H9 (cell line): ENCODE measurements at regions not wholly inside any gene's neighbourhood (a gene's known extent, or its start where the extent isn't known, plus 50 kb on each side); places are given as distances from the start of the nearest gene placed in this dataset.

Experiments used
- DNase-seq: peaks from one replicate; pipeline ENCODE4 v3.0.0-alpha.2; 2017
- H2AFZ ChIP-seq: one replicate; pipeline ENCODE4 v1.6.1; 2013; ENCODE audit warnings: mild to moderate bottlenecking, low read length, control low read depth, moderate library complexity
- H2AK5ac ChIP-seq: 2 replicates; pipeline ENCODE4 v1.6.1; 2013; ENCODE audit warnings: low read length, control low read depth, mixed read lengths; ENCODE audit not compliant: insufficient read length
- H2BK120ac ChIP-seq: one replicate; pipeline ENCODE4 v1.6.1; 2013; ENCODE audit warnings: low read depth, mild to moderate bottlenecking, low read length, control low read depth, inconsistent platforms; ENCODE audit not compliant: poor library complexity, severe bottlenecking
- H2BK12ac ChIP-seq: 2 replicates; pipeline ENCODE4 v1.6.1; 2013; ENCODE audit warnings: low read length, control low read depth, mixed read lengths, low read depth; ENCODE audit not compliant: insufficient read length
- H2BK15ac ChIP-seq: 2 replicates; pipeline ENCODE4 v1.6.1; 2013; ENCODE audit warnings: low read depth, low read length, control low read depth
- H2BK20ac ChIP-seq: one replicate; pipeline ENCODE4 v1.6.1; 2013; ENCODE audit warnings: low read depth, mild to moderate bottlenecking, low read length, control low read depth, inconsistent platforms; ENCODE audit not compliant: poor library complexity, severe bottlenecking
- H2BK5ac ChIP-seq: 2 replicates; pipeline ENCODE4 v1.6.1; 2013; ENCODE audit warnings: low read length, control low read depth, mixed read lengths; ENCODE audit not compliant: insufficient read length
- H3K14ac ChIP-seq: 2 replicates; pipeline ENCODE4 v1.6.1; 2013; ENCODE audit warnings: low read length, control low read depth; ENCODE audit not compliant: insufficient read depth
- H3K18ac ChIP-seq: 2 replicates; pipeline ENCODE4 v1.6.1; 2013; ENCODE audit warnings: low read depth, mild to moderate bottlenecking, mixed read lengths, low read length, control low read depth; ENCODE audit not compliant: insufficient read length
- H3K23ac ChIP-seq: 2 replicates; pipeline ENCODE4 v1.6.1; 2013; ENCODE audit warnings: low read length, control low read depth, mixed read lengths, low read depth; ENCODE audit not compliant: insufficient read length
- H3K23me2 ChIP-seq: 2 replicates; pipeline ENCODE4 v1.6.1; 2013; ENCODE audit warnings: low read depth, mild to moderate bottlenecking, mixed read lengths, low read length, control low read depth; ENCODE audit not compliant: insufficient read length, poor library complexity, severe bottlenecking
- H3K27ac ChIP-seq: 2 replicates; pipeline ENCODE4 v1.5.1; 2013; ENCODE audit warnings: low read length, control low read depth, mixed read lengths, low read depth; ENCODE audit not compliant: insufficient read length
- H3K27me3 ChIP-seq: 2 replicates; pipeline ENCODE4 v1.6.1; 2013; ENCODE audit warnings: low read length, control low read depth, inconsistent platforms; ENCODE audit not compliant: insufficient read depth
- H3K4ac ChIP-seq: 2 replicates; pipeline ENCODE4 v1.6.1; 2013; ENCODE audit warnings: low read depth, mild to moderate bottlenecking, control low read depth, inconsistent platforms, low read length, moderate library complexity
- H3K4me1 ChIP-seq: 2 replicates; pipeline ENCODE4 v1.6.1; 2013; ENCODE audit warnings: low read length, control low read depth, inconsistent platforms; ENCODE audit not compliant: insufficient read depth
- H3K4me2 ChIP-seq: 2 replicates; pipeline ENCODE4 v1.6.1; 2013; ENCODE audit warnings: low read length, control low read depth, mixed read lengths; ENCODE audit not compliant: insufficient read length, insufficient read depth
- H3K56ac ChIP-seq: 2 replicates; pipeline ENCODE4 v1.6.1; 2013; ENCODE audit warnings: low read depth, mild to moderate bottlenecking, mixed read lengths, low read length, control low read depth; ENCODE audit not compliant: insufficient read length
- H3K79me1 ChIP-seq: 2 replicates; pipeline ENCODE4 v1.6.1; 2013; ENCODE audit warnings: low read depth, mild to moderate bottlenecking, moderate library complexity, low read length, control low read depth, inconsistent platforms; ENCODE audit not compliant: insufficient read depth, poor library complexity, severe bottlenecking
- H3K79me2 ChIP-seq: 2 replicates; pipeline ENCODE4 v1.6.1; 2013; ENCODE audit warnings: low read length, control low read depth, inconsistent platforms; ENCODE audit not compliant: insufficient read depth
- H3K9ac ChIP-seq: 2 replicates; pipeline ENCODE4 v1.6.1; 2013; ENCODE audit warnings: low read length, control low read depth, mixed read lengths; ENCODE audit not compliant: insufficient read length; ENCODE audit errors: extremely low read depth
- H3K9me3 ChIP-seq: one replicate; pipeline ENCODE4 v1.6.1; 2013; ENCODE audit warnings: low read depth, low read length, inconsistent platforms; ENCODE audit not compliant: control insufficient read depth
- H3T11ph ChIP-seq: one replicate; pipeline ENCODE4 v1.6.1; 2013; ENCODE audit warnings: mild to moderate bottlenecking, low read length, control low read depth, inconsistent platforms
- H4K20me1 ChIP-seq: one replicate; pipeline ENCODE4 v1.6.1; 2013; ENCODE audit not compliant: control insufficient read depth, insufficient read length, insufficient read depth
- H4K5ac ChIP-seq: 2 replicates; pipeline ENCODE4 v1.6.1; 2013; ENCODE audit warnings: low read depth, mild to moderate bottlenecking, mixed read lengths, low read length, control low read depth; ENCODE audit not compliant: insufficient read length
- H4K8ac ChIP-seq: replicated peaks from 2 replicates; pipeline ENCODE4 v1.6.1; 2013; ENCODE audit warnings: low read length, control low read depth, mixed read lengths, low read depth; ENCODE audit not compliant: insufficient read length
- H4K91ac ChIP-seq: 2 replicates; pipeline ENCODE4 v1.6.1; 2013; ENCODE audit warnings: low read depth, mild to moderate bottlenecking, moderate library complexity, mixed read lengths, low read length, control low read depth; ENCODE audit not compliant: insufficient read length
- H3K27ac Mint-ChIP-seq, 3 experiments: 2 replicates in 2 of 3; 3 replicates in 1 of 3; pipeline ENCODE4 v1.8.0; 2020 to 2021; ENCODE audit warnings: mixed read lengths in 3 of 3, mild to moderate bottlenecking in 1 of 3, moderate library complexity in 1 of 3
- H3K27me3 Mint-ChIP-seq: 2 replicates; pipeline ENCODE4 v1.8.0; 2021; ENCODE audit warnings: low read depth, mild to moderate bottlenecking, moderate library complexity, mixed read lengths
- H3K36me3 Mint-ChIP-seq, 3 experiments: 2 replicates in 2 of 3; 3 replicates in 1 of 3; pipeline ENCODE4 v1.8.0; 2020 to 2021; ENCODE audit warnings: low read depth in 3 of 3, mixed read lengths in 3 of 3; ENCODE audit not compliant: insufficient read depth in 1 of 3
- H3K4me1 Mint-ChIP-seq, 2 experiments: 2 replicates each; pipeline ENCODE4 v1.8.0; 2020; ENCODE audit warnings: mixed read lengths in 2 of 2
- H3K4me3 Mint-ChIP-seq, 2 experiments: 2 replicates in 1 of 2; 3 replicates in 1 of 2; pipeline ENCODE4 v1.8.0; 2020 to 2021; ENCODE audit warnings: mild to moderate bottlenecking in 2 of 2, mixed read lengths in 2 of 2, moderate library complexity in 1 of 2
- H3K9me3 Mint-ChIP-seq, 2 experiments: 2 replicates in 1 of 2; 3 replicates in 1 of 2; pipeline ENCODE4 v1.8.0; 2020; ENCODE audit warnings: mild to moderate bottlenecking in 2 of 2, mixed read lengths in 2 of 2, moderate library complexity in 1 of 2
- CTCF ChIP-seq: fragments of 200-600 bp; sonication (generic); conservative IDR thresholded peaks from 3 replicates; pipeline ENCODE4 v1.8.0; 2021; ENCODE audit warnings: antibody characterized with exemption, mild to moderate bottlenecking

GRCh38 chr5:125874057-125874456 is 549.2 kb upstream of the GRAMD2B start:
- no peaks in the 10 kb centered on the region for H3K27me3 Mint-ChIP-seq
- Histone ChIP-seq H3K14ac (no peak overlapping the region), H4K5ac (no peak overlapping the region), H4K91ac (no peak overlapping the region), H3K27ac (no peak overlapping the region), H3T11ph (no peak overlapping the region), H3K79me2 (no peaks in the 10 kb centered on the region), H3K23me2 (no peaks in the 10 kb centered on the region), H2AFZ (no peak overlapping the region), H2BK20ac (no peak overlapping the region), H3K9ac (no peak overlapping the region), H3K18ac (no peak overlapping the region), H4K20me1 (no peaks in the 10 kb centered on the region), H2AK5ac (no peak overlapping the region), H2BK120ac (no peak overlapping the region), H3K23ac (no peak overlapping the region), H3K4me1 (no peaks in the 10 kb centered on the region), H2BK15ac (no peak overlapping the region), H3K27me3 (no peaks in the 10 kb centered on the region), H2BK12ac (no peak overlapping the region), H4K8ac (no peak overlapping the region), H3K79me1 (no peaks in the 10 kb centered on the region), H3K9me3 (no peaks in the 10 kb centered on the region), H2BK5ac (no peak overlapping the region), H3K4me2 (no peak overlapping the region), H3K4ac (no peak overlapping the region), H3K56ac (no peak overlapping the region)
- H3K4me3 Mint-ChIP-seq = no peak overlapping the region
- DNase-seq = no peak
- TF ChIP-seq CTCF = no peak
- no peaks in the 10 kb centered on the region; a peak in 1 of 5 replicates for H3K9me3 Mint-ChIP-seq
- peaks cover 5 to 10% of the 10 kb centered on the region in 2 experiments for H3K4me1 Mint-ChIP-seq
- H3K27ac Mint-ChIP-seq = no peak overlapping the region
- H3K36me3 Mint-ChIP-seq = peaks cover 0 to 8% (median 0%) of the 10 kb centered on the region in 3 experiments; a peak in 2 of 7 replicates
